RWPE1 (cell line): ENCODE measurements at regions not wholly inside any gene's neighbourhood (a gene's known extent, or its start where the extent isn't known, plus 50 kb on each side); places are given as distances from the start of the nearest gene placed in this dataset.

Experiments
- CTCF ChIA-PET: fragments of 350-600 bp; sonication (Branson Sonifier 250); formaldehyde crosslinking; extraction: SDS; loops from one replicate; lab custom pipeline; 2021; lab: Yijun Ruan, JAX
- POLR2A ChIA-PET: fragments of 400-600 bp; formaldehyde crosslinking; extraction: SDS; loops from one replicate; lab custom pipeline; 2020; ENCODE audit warnings: antibody characterized with exemption; ENCODE audit not compliant: low non-redundant PET; lab: Yijun Ruan, JAX
- DNase-seq: peaks from one replicate; pipeline ENCODE4 v3.0.0; 2012; ENCODE audit warnings: low spot score
- H3K27ac ChIP-seq: fragments of 450-650 bp; 2 replicates; pipeline ENCODE4 v1.5.1; 2017
- TF ChIP-seq, protein P1 (sequence below): fragments of 450-650 bp; conservative IDR thresholded peaks from 2 replicates; pipeline ENCODE4 v1.5.1; 2017; ENCODE audit warnings: low read depth, mild to moderate bottlenecking

DNA sequence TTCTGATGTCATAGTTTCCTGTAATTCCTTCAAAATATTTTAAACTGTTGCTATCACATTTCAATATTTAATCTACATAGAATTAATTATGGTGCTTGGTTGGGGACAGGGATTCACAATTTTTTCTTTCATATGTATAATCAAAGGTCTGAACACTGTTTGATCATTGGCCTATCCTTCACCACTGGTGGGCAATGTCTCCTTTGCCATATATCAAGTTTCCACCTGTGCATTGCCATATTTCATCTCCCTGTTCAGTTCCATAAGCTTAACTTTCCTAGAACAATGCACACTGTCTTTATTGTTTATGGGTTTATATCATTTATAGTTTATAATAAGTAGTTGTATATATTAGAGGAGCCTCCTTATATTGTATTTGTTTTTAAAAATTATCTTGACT is 374.9 kb upstream of the PTBP2 start:
- POLR2A ChIA-PET: no interaction called here
- CTCF ChIA-PET: interaction anchor here (0.6 to 0.7 kb wide), 3 partner anchors 175 to 623 kb away, joined by 3 to 5 read pairs (median 3); no protein-coding TSS in a partner anchor
- DNase-seq: no peak
- no peak overlapping the region for H3K27ac ChIP-seq
- TF ChIP-seq, protein P1, sequence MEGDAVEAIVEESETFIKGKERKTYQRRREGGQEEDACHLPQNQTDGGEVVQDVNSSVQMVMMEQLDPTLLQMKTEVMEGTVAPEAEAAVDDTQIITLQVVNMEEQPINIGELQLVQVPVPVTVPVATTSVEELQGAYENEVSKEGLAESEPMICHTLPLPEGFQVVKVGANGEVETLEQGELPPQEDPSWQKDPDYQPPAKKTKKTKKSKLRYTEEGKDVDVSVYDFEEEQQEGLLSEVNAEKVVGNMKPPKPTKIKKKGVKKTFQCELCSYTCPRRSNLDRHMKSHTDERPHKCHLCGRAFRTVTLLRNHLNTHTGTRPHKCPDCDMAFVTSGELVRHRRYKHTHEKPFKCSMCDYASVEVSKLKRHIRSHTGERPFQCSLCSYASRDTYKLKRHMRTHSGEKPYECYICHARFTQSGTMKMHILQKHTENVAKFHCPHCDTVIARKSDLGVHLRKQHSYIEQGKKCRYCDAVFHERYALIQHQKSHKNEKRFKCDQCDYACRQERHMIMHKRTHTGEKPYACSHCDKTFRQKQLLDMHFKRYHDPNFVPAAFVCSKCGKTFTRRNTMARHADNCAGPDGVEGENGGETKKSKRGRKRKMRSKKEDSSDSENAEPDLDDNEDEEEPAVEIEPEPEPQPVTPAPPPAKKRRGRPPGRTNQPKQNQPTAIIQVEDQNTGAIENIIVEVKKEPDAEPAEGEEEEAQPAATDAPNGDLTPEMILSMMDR: no peak; the same call in 1 of the 2 replicates

DNA sequence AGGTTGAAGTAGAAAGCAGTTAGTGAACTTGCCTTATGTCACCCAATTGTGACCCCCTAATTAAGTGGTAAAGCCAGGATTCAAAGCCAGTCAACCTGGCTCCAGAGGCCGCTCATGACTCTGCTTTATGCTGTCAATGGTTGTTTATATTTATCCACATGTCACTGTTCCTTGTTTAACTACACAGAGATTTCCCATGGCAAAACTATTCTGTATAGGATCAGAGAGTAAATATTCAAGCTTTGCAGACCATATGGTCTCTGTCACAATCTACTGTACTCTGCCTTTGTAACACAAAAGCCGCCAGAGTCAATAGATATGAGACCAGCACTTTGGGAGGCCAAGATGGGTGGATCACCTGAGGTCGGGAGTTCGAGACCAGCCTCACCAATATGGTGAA is 371.7 kb upstream of the PTBP2 start:
- ChIA-PET POLR2A (no interaction called here), CTCF (no interaction called here)
- no peak for DNase-seq
- no peak overlapping the region for H3K27ac ChIP-seq
- TF ChIP-seq, protein P1: no peak

DNA sequence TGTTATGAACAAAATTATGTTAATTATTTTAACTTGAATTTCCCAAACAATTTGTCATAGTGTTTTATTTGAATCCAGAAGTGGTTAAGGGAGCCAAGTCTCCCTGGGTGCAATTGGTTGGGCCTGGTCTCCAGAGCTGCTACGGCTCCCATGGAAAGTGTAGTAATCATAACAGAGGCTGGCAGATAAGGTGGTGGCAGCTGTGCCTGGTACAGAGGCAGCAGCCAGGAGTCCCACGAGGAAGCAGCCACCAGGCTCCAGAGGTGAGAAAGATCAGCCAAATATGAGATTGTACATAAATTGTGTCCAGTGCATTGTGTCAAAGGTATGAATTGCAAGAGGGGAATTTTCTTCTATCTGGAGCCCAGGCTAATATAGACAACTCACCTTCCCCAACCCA is 368.9 kb upstream of the PTBP2 start:
- TF ChIP-seq, protein P1: no peak
- CTCF ChIA-PET: interaction anchor here (0.6 kb wide), 1 partner anchor 1430 kb away, joined by 3 read pairs; no protein-coding TSS in a partner anchor
- no peak overlapping the region for H3K27ac ChIP-seq
- POLR2A ChIA-PET: no interaction called here
- no peak for DNase-seq

DNA sequence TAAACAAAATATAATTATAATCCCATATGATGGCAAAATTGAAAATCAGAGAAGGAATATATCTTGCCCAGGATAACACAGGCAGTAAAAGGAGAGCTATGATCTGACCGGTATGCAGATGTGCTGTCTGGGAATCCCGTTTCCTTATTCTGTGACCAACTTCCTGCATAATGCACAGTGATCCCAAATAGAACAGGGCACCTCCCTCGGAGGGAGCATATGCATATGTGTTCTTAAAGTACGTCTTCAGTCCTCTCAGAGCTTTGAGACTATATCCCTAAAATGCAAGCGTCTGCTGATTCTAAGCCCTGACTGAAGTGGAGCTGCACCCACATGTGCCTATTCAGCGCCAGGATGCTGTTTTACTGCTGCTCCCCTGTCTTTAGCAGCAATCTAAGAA is 366.1 kb upstream of the PTBP2 start:
- CTCF ChIA-PET: no interaction called here
- TF ChIP-seq, protein P1: no peak
- no peak overlapping the region for H3K27ac ChIP-seq
- no peak for DNase-seq
- POLR2A ChIA-PET: no interaction called here

DNA sequence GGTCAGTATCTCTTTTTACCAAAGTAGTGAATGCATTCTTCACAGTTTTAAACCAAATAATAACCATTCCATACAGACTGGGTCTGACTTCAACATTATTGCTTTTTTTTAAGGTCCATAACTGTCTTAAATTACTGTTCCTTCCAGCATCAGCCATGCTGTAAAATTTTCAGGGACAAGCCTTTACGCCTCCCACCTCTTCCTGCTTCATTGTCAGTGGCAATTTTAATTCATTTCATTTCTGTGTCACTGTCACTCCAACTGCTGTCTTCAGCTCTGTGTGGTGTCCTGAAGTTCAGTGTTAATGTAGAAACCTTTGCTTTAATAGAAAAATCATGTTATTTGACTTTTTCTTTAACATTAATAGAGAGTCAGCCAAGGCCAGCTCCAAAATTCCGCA is 365.6 kb upstream of the PTBP2 start:
- TF ChIP-seq, protein P1: no peak
- ChIA-PET CTCF (no interaction called here), POLR2A (no interaction called here)
- no peak overlapping the region for H3K27ac ChIP-seq
- DNase-seq: no peak

DNA sequence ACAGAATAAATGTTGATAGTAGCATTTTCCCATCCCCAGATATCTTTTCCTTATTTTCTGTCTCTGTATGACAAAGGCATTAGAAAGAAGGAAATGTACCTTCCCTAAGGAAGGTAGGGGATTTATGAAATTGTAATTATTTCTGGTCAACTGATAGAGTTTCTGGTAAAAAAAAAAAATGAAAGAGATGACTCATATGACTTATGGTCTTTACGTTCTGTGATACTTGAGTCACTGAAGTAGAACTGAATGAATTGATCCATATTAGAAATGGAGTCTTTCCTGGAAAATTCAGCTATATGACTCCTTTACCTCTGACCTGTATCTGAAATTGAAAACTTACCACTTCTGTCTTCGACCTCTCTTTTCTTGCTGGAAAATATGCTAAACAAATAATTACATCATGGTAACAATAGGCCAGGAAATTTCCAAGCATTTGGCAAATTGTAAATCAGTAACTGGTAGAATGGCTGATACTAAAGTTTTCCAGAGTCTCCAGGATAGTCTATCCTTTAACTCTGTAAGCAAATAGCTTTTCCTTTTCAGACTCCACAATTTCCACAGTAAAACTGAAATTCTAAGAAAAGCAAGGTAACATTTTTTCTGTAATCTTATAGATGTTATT is 364.3 kb upstream of the PTBP2 start:
- TF ChIP-seq, protein P1: no peak
- DNase-seq: peak; percentile 19
- ChIA-PET CTCF (interaction anchor here (0.7 kb wide), 1 partner anchor 464 kb away, joined by 3 read pairs; no protein-coding TSS in a partner anchor), POLR2A (no interaction called here)
- H3K27ac ChIP-seq: no peak overlapping the region
